ENCODE measurements at regions not wholly inside any gene's neighbourhood (a gene's known extent, or its start where the extent isn't known, plus 50 kb on each side); places are given as distances from the start of the nearest gene placed in this dataset.

DNA sequence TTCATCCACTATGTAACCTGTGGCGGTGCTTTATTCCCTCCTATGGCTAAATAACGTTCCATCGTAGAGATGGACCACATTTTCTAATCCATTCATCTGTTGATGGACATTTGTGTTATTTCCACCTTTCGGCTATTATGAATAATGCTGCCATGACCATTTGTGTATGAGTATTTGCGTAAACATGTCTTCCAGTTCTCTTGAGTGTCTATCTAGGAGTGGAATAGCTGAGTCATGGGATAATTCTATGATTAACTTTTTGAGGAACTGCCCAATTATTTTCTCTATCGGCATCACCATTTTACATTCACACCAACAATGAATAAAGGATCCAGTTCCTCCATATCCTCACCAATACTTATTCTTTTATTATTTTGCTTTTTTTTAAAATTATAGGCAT is 261.9 kb upstream of the SFSWAP start:
- TF ChIP-seq POLR2A (IDR thresholded peaks at IDR 0.05) = no peak
- TF ChIP-seq, protein P1, sequence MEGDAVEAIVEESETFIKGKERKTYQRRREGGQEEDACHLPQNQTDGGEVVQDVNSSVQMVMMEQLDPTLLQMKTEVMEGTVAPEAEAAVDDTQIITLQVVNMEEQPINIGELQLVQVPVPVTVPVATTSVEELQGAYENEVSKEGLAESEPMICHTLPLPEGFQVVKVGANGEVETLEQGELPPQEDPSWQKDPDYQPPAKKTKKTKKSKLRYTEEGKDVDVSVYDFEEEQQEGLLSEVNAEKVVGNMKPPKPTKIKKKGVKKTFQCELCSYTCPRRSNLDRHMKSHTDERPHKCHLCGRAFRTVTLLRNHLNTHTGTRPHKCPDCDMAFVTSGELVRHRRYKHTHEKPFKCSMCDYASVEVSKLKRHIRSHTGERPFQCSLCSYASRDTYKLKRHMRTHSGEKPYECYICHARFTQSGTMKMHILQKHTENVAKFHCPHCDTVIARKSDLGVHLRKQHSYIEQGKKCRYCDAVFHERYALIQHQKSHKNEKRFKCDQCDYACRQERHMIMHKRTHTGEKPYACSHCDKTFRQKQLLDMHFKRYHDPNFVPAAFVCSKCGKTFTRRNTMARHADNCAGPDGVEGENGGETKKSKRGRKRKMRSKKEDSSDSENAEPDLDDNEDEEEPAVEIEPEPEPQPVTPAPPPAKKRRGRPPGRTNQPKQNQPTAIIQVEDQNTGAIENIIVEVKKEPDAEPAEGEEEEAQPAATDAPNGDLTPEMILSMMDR (IDR thresholded peaks at IDR 0.05) = no peak

Data from esophagus squamous epithelium (tissue), 4 donors.